ENCODE measurements at regions not wholly inside any gene's neighbourhood (a gene's known extent, or its start where the extent isn't known, plus 50 kb on each side); places are given as distances from the start of the nearest gene placed in this dataset.

DNA sequence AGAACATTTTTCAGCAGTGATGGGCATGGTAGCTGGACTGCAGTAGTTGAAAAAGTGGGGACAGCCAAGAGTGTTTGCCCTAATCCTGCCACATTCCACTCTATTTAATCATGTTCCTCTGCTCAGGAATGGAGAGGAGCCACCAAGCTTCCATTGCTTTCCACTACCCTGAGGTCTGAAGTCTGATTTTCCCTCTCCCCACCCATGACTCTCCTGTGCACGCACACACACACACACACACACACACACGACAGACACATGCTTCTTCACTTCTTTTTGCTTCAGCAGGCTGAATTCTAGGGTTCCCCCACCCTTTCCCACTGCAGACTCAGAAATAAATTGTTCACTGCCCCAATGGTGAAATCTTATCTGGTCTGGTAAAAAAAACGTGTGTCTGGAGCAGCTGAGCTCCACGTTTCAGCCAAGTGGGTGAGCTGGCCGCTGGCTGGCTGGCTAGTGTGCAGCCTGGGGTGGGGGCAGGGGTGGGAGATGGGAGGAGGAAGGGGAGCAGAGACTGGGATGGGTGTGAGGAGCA lies 142.7 kb upstream of the NALF2 start:
- Histone ChIP-seq H3K4me1 (no peaks in the 10 kb centered on the region), H3K27ac (no peak overlapping the region), H3K36me3 (ENCODE audit: low read depth, missing control alignments) (no peaks in the 10 kb centered on the region), H3K27me3 (no peaks in the 10 kb centered on the region), H3K4me3 (no peak overlapping the region), H3K9me3 (no peaks in the 10 kb centered on the region)
- 33 to 42% methylated on average over 5 of the region's 5 CpGs for WGBS, 2 donors
- TF ChIP-seq, protein P1, sequence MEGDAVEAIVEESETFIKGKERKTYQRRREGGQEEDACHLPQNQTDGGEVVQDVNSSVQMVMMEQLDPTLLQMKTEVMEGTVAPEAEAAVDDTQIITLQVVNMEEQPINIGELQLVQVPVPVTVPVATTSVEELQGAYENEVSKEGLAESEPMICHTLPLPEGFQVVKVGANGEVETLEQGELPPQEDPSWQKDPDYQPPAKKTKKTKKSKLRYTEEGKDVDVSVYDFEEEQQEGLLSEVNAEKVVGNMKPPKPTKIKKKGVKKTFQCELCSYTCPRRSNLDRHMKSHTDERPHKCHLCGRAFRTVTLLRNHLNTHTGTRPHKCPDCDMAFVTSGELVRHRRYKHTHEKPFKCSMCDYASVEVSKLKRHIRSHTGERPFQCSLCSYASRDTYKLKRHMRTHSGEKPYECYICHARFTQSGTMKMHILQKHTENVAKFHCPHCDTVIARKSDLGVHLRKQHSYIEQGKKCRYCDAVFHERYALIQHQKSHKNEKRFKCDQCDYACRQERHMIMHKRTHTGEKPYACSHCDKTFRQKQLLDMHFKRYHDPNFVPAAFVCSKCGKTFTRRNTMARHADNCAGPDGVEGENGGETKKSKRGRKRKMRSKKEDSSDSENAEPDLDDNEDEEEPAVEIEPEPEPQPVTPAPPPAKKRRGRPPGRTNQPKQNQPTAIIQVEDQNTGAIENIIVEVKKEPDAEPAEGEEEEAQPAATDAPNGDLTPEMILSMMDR (IDR thresholded peaks at IDR 0.05), result no peak
- no peak for TF ChIP-seq POLR2A (IDR thresholded peaks at IDR 0.05)
- intact Hi-C loops (cut with DNase I; ENCODE audit: low total_unique reads), result no loop called here
- DNase-seq, result no peak

DNA sequence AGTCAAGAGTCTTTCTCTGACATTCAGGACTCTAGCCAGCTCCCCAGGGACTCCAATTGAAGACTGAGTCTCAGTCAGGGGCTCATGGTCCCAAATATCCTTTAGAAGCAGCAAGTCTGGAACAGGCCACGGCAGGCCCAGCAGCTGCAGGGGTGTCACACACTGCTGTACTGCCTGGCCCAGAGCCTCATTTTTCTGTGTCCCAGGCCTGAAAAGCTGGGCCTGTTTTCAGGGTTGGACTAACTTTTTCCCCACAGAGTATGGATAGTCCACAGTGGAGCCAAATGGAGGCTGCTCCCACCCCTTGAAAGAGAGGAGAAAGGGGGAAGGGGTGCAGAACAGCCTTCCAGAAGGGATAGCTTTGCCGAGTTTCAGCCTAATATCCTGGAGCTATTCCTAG lies 146.8 kb upstream of the NALF2 start:
- no peak for DNase-seq
- H3K36me3 ChIP-seq (ENCODE audit: low read depth, missing control alignments), result no peaks in the 10 kb centered on the region
- H3K4me3 ChIP-seq, result no peak overlapping the region
- no peaks in the 10 kb centered on the region for H3K9me3 ChIP-seq
- no peaks in the 10 kb centered on the region for H3K4me1 ChIP-seq
- 50 to 53% methylated on average over 1 to 2 of the region's 2 CpGs for WGBS, 2 donors
- H3K27ac ChIP-seq, result no peak overlapping the region
- no peaks in the 10 kb centered on the region for H3K27me3 ChIP-seq
- intact Hi-C loops (cut with DNase I; ENCODE audit: low total_unique reads), result no loop called here
- TF ChIP-seq, protein P1 (IDR thresholded peaks at IDR 0.05), result no peak
- no peak for TF ChIP-seq POLR2A (IDR thresholded peaks at IDR 0.05)

- H3K4me3 ChIP-seq, result no peak overlapping the region
- 70% methylated on average over 2 of the region's 2 CpGs; no CpG with 5 or more reads in 1 of the 2 donors for WGBS, 2 donors
- no peak for TF ChIP-seq POLR2A (IDR thresholded peaks at IDR 0.05)
- H3K9me3 ChIP-seq, result no peaks in the 10 kb centered on the region
- intact Hi-C loops (cut with DNase I; ENCODE audit: low total_unique reads), result no loop called here
- no peaks in the 10 kb centered on the region for H3K4me1 ChIP-seq
- no peak for DNase-seq
- H3K27ac ChIP-seq, result no peak overlapping the region
- H3K36me3 ChIP-seq (ENCODE audit: low read depth, missing control alignments), result no peaks in the 10 kb centered on the region
- H3K27me3 ChIP-seq, result no peaks in the 10 kb centered on the region
These were observed 159.6 kb upstream of the PJA1 start for GRCh38 chrX:69324851-69325250.

GRCh38 chrX:69323786-69324720 lies 158.8 kb upstream of the PJA1 start:
- no peaks in the 10 kb centered on the region for H3K4me1 ChIP-seq
- no peak overlapping the region for H3K27ac ChIP-seq
- no peak overlapping the region for H3K4me3 ChIP-seq
- intact Hi-C loops (cut with DNase I; ENCODE audit: low total_unique reads), result no loop called here
- TF ChIP-seq, protein P1 (IDR thresholded peaks at IDR 0.05), result no peak
- no peak for TF ChIP-seq POLR2A (IDR thresholded peaks at IDR 0.05)
- no peaks in the 10 kb centered on the region for H3K27me3 ChIP-seq
- WGBS, 2 donors, result 80 to 88% methylated on average over 6 to 9 of the region's 9 CpGs
- no peaks in the 10 kb centered on the region for H3K36me3 ChIP-seq (ENCODE audit: low read depth, missing control alignments)
- no peaks in the 10 kb centered on the region for H3K9me3 ChIP-seq
- DNase-seq, result no peak

DNA sequence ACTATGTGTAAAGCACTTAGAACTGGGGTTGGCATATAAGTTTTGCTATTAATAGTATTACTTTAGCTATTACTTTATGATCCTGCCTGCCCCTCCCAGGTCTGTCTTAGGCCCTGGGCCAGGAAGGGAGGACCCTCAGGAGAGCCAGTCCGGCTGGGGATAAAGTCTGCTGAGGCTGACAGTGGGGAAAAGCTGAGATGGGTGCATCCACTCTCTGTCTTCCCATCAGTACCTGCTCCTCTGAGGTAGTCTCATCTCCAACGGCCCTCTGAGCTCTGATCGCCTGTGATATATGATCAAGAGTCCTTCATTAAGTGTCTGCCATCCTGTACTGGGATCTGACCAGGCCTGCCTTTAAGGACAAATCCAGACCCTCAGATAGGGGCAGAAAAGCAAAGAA lies 156.5 kb upstream of the PJA1 start:
- intact Hi-C loops (cut with DNase I; ENCODE audit: low total_unique reads), result no loop called here
- TF ChIP-seq, protein P1 (IDR thresholded peaks at IDR 0.05), result no peak
- TF ChIP-seq POLR2A (IDR thresholded peaks at IDR 0.05), result no peak
- Histone ChIP-seq H3K36me3 (ENCODE audit: low read depth, missing control alignments) (no peaks in the 10 kb centered on the region), H3K27me3 (no peaks in the 10 kb centered on the region), H3K4me3 (no peak overlapping the region), H3K27ac (no peak overlapping the region), H3K9me3 (no peaks in the 10 kb centered on the region), H3K4me1 (no peaks in the 10 kb centered on the region)
- WGBS, 2 donors, result 80% methylated on average over 3 of the region's 3 CpGs; no CpG with 5 or more reads in 1 of the 2 donors
- DNase-seq, result no peak

Data from testis (tissue), 2 donors.